ENCODE measurements at regions not wholly inside any gene's neighbourhood (a gene's known extent, or its start where the extent isn't known, plus 50 kb on each side); places are given as distances from the start of the nearest gene placed in this dataset.

DNA sequence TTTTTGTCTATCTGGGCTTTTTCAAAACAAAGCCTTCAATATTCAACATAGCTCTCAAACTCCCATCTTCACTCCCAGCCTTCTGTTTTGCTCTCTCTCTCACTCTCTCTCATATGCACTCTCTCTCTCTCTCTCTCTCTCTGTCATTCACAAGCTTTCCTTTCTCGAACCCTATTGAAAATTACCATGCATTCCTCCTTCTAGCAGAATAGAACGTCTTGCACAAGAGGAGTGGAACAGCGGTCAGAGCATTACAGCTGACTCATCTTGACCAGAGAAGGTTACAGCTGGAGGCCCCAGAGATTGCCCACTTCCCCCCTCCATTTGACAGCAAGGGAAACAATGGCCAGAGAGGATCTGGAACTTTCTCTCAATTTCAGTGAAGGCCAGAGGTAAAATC lies 51.0 kb upstream of the LIFR start:
- TF ChIP-seq, protein P1, sequence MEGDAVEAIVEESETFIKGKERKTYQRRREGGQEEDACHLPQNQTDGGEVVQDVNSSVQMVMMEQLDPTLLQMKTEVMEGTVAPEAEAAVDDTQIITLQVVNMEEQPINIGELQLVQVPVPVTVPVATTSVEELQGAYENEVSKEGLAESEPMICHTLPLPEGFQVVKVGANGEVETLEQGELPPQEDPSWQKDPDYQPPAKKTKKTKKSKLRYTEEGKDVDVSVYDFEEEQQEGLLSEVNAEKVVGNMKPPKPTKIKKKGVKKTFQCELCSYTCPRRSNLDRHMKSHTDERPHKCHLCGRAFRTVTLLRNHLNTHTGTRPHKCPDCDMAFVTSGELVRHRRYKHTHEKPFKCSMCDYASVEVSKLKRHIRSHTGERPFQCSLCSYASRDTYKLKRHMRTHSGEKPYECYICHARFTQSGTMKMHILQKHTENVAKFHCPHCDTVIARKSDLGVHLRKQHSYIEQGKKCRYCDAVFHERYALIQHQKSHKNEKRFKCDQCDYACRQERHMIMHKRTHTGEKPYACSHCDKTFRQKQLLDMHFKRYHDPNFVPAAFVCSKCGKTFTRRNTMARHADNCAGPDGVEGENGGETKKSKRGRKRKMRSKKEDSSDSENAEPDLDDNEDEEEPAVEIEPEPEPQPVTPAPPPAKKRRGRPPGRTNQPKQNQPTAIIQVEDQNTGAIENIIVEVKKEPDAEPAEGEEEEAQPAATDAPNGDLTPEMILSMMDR (IDR thresholded peaks at IDR 0.05; ENCODE audit: control insufficient read depth, insufficient read depth, low read depth, low read length, missing control alignments) = no peak
- peak; percentile 82 for DNase-seq (ENCODE audit: low read depth)
- H3K4me3 ChIP-seq (ENCODE audit: control insufficient read depth, low read depth, low read length) = no peak overlapping the region

DNA sequence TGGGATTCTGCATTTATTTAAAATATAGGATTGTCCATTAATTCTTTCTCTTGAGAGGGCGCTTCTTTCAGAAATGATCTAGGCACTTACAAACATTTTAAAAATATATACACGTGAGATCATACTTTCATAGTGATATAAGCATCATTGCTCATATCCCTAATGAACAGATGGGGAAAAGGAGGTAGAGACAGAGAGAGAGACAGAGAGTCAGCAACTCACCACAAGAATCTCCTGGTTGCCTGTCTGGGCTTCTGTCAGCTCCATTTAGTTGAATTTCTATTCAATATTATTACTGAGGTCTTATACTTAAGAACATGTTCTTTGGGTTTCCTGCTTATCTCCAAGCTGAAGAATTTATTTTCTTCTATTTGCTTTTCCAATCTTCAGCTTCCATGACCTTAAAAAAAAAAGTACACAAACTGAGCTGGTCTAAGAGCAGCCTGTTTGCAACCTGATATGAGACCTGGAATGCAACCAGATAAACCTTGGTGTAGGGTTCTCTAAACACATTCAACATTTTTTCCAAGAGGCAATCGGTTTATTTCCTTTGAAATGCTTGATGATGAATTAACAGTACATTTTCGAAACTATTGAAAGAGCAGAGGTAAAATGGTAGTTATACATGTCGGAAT lies 51.6 kb upstream of the LIFR start:
- TF ChIP-seq, protein P1 (IDR thresholded peaks at IDR 0.05; ENCODE audit: control insufficient read depth, insufficient read depth, low read depth, low read length, missing control alignments) = no peak
- H3K4me3 ChIP-seq (ENCODE audit: control insufficient read depth, low read depth, low read length) = no peak overlapping the region
- no peak for DNase-seq (ENCODE audit: low read depth)

DNA sequence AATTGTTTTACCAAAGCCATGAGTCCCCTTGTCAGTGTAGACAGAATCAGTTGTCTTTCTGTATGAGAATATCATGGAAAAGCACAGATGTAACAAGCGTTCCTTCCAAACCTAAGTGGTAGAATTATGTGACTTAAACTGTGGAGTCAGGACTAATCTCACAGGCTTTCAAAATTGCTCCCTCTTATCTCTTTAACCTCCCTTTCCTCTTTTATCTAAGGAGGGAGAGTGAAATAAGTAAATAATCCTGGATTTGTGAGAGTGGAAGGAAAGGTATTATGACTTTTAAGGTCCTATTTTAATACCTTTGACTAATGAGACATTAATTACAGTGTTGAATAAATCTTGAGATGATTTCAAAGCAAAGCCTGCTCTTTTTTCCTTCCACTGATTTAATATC lies 52.4 kb upstream of the LIFR start:
- TF ChIP-seq, protein P1 (IDR thresholded peaks at IDR 0.05; ENCODE audit: control insufficient read depth, insufficient read depth, low read depth, low read length, missing control alignments) = no peak
- no peak for DNase-seq (ENCODE audit: low read depth)
- H3K4me3 ChIP-seq (ENCODE audit: control insufficient read depth, low read depth, low read length) = no peak overlapping the region

DNA sequence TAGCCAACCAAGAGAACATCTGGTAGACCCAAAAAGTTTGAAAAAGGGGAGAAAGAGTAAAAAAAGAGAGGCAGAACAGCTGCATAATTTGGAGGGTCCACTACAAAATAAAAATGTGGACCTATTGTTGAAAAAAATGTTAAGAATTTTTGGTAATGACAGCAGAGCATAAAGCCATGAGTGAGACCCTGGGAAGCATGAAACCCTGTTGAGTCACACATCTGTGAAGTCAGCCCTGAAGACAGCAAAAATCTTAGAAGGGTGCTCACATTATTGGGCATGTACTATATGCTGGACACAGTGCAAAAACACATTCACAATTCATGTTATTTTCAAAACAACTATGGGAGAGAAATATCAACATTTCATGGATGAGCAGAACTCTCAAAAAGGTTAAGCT lies 56.4 kb upstream of the LIFR start:
- no peak for DNase-seq (ENCODE audit: low read depth)
- TF ChIP-seq, protein P1 (IDR thresholded peaks at IDR 0.05; ENCODE audit: control insufficient read depth, insufficient read depth, low read depth, low read length, missing control alignments) = no peak
- no peak overlapping the region for H3K4me3 ChIP-seq (ENCODE audit: control insufficient read depth, low read depth, low read length)

DNA sequence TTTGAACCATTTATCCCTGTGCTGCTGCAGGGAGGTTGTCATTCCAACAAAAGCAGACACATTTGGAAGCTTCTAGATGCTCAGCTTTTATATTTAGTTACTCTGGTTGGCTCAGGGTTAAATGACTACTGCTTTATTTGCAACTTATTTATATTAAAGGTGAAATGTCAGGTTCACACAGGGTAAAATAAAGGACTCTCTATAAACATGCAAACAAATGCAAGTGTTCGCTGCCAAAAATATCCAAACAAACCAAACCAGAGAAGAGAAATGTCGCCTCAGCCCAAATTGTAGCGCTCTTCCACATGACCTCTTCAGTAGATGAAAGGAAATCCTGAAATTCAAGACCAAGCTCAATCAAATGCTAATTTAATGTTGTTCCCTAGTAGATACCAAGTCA lies 57.0 kb upstream of the LIFR start:
- H3K4me3 ChIP-seq (ENCODE audit: control insufficient read depth, low read depth, low read length) = no peak overlapping the region

DNA sequence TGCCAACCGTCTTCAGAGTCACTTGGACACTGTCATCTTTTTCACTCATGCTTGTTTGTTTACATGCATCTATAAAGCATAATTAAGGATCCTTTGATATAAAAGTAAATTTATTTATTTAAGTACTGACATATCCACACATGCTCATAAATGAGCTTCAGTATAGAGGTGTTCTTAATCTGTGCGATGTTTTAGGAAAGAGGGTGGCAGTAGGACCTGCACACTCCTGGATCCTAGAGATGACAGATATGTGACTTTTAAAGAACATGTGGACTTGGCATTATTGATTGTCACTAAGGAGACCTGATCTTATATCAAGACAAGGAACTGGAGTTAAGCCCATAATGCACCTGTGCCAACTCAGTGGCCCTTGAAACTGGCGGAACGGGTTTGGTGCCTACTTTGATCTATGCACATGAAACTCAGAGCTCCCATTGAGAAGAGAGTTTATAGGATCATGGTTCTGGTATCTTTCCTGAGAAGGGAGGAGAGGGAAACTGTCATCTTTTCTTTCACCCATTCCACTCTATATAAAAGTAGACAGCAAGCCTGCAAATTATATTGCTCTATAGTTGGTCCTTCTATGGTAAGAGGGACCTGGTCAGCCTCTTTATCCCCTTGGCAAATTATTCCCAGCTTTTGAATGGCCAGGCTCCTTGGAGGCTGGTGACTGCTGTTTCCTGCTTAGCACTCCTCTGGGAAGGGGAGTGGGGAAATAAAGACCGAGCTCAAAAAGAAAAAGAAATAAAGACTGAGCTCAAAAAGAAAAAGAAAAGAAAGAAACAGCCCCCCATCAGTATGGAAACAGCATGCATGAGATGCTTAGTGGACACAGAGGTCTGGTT lies 57.8 kb upstream of the LIFR start:
- H3K4me3 ChIP-seq (ENCODE audit: control insufficient read depth, low read depth, low read length) = no peak overlapping the region
- TF ChIP-seq, protein P1 (IDR thresholded peaks at IDR 0.05; ENCODE audit: control insufficient read depth, insufficient read depth, low read depth, low read length, missing control alignments) = no peak
- DNase-seq (ENCODE audit: low read depth) = no peak

More for the DNA sequence above, 57.0 kb upstream of the LIFR start:
- TF ChIP-seq, protein P1 (IDR thresholded peaks at IDR 0.05; ENCODE audit: control insufficient read depth, insufficient read depth, low read depth, low read length, missing control alignments) = no peak
- DNase-seq (ENCODE audit: low read depth) = no peak
